ENCODE measurements at regions not wholly inside any gene's neighbourhood (a gene's known extent, or its start where the extent isn't known, plus 50 kb on each side); places are given as distances from the start of the nearest gene placed in this dataset.

- TF ChIP-seq CTCF (conservative IDR thresholded peaks at IDR 0.05; ENCODE audit: low read length) (no peak), EZH2phosphoT487 (IDR thresholded peaks at IDR 0.05; ENCODE audit: borderline replicate concordance) (no peak)
Measured at GRCh38 chr2:139773720-139774277, 993.6 kb upstream of the NXPH2 start.
